Endothelial cell of umbilical vein (primary cell): ENCODE measurements at regions not wholly inside any gene's neighbourhood (a gene's known extent, or its start where the extent isn't known, plus 50 kb on each side); places are given as distances from the start of the nearest gene placed in this dataset.

ENCODE experiments used
- BruUV-seq: library from RNA; stranded (reverse); fragments of 400-500 nt; replicated peaks from 2 replicates; lab custom pipeline; 2021; lab: Mats Ljungman, UMichigan
- CTCF ChIA-PET: fragments of 300-600, 350-600 bp; sonication (Branson Sonifier 250); formaldehyde crosslinking; loops from one replicate; lab custom pipeline; 2021; ENCODE audit warnings: antibody characterized with exemption, inconsistent platforms; lab: Charles Lee
- POLR2A ChIA-PET: fragments of 300-600, 350-600 bp; sonication (Branson Sonifier 250); formaldehyde crosslinking; loops from one replicate; lab custom pipeline; 2021; ENCODE audit warnings: antibody characterized with exemption, inconsistent platforms; lab: Charles Lee
- DNase-seq: peaks from one replicate; pipeline ENCODE4 v3.0.0-alpha.2; 2011; ENCODE audit warnings: low read depth, low spot score
- FAIRE-seq: peaks from 2 replicates; lab custom pipeline; 2011; peaks lifted over from hg19 to GRCh38; lab: Jason Lieb, UNC
- H2AFZ ChIP-seq: 2 replicates; pipeline ENCODE4 v1.6.0; 2012; ENCODE audit warnings: low read depth, low read length, control low read depth, inconsistent platforms
- H3K27ac ChIP-seq: 2 replicates; pipeline ENCODE4 v1.5.1; 2011; ENCODE audit warnings: low read depth, mild to moderate bottlenecking, control low read depth, low read length, moderate library complexity; ENCODE audit not compliant: insufficient read depth
- H3K27me3 ChIP-seq, 2 experiments: 2 replicates each; pipeline versions ENCODE4 v1.6.0 to v1.6.1; 2011; ENCODE audit warnings: low read length in 2 of 2, mixed read lengths in 1 of 2; ENCODE audit not compliant: control insufficient read depth in 2 of 2, insufficient read depth in 2 of 2
- H3K36me3 ChIP-seq, 2 experiments: 2 replicates in 1 of 2; 3 replicates in 1 of 2; pipeline ENCODE4 v1.5.1; 2011; ENCODE audit warnings: low read length in 2 of 2, mild to moderate bottlenecking in 1 of 2, moderate library complexity in 1 of 2; ENCODE audit not compliant: control insufficient read depth in 2 of 2, insufficient read depth in 2 of 2; ENCODE audit errors: extremely low read depth in 1 of 2
- H3K4me1 ChIP-seq: 3 replicates; pipeline ENCODE4 v1.5.1; 2011; ENCODE audit warnings: mild to moderate bottlenecking, low read length; ENCODE audit not compliant: control insufficient read depth, insufficient read depth; ENCODE audit errors: extremely low read depth
- H3K4me2 ChIP-seq: 2 replicates; pipeline ENCODE4 v1.6.1; 2011; ENCODE audit warnings: low read length, control low read depth, mixed read lengths; ENCODE audit not compliant: insufficient read depth
- H3K4me3 ChIP-seq, 3 experiments: fragments of 200-600 bp in 1 of 3; sonication (generic), shearing (Covaris generic) in 1 of 3; replicated peaks in 1 of 3; 2 replicates each; pipeline ENCODE4 v1.5.1; 2011 to 2016; ENCODE audit warnings: control low read depth in 3 of 3, low read length in 3 of 3, mild to moderate bottlenecking in 2 of 3, inconsistent platforms in 1 of 3, low read depth in 1 of 3, moderate library complexity in 1 of 3; ENCODE audit not compliant: insufficient read depth in 1 of 3
- H3K79me2 ChIP-seq: 2 replicates; pipeline ENCODE4 v1.6.0; 2012; ENCODE audit warnings: low read length, inconsistent platforms; ENCODE audit not compliant: control insufficient read depth, insufficient read depth
- H3K9ac ChIP-seq: replicated peaks from 2 replicates; pipeline ENCODE3; 2011; ENCODE audit warnings: low read length, control low read depth; ENCODE audit not compliant: insufficient read depth; ENCODE audit errors: extremely low read depth
- H3K9me1 ChIP-seq: replicated peaks from 3 replicates; pipeline ENCODE4 v1.6.0; 2011; ENCODE audit warnings: mild to moderate bottlenecking, low read length; ENCODE audit not compliant: control insufficient read depth, insufficient read depth; ENCODE audit errors: extremely low read depth
- H3K9me3 ChIP-seq: replicated peaks from 2 replicates; pipeline ENCODE4 v1.5.1; 2012; ENCODE audit warnings: low read length, inconsistent platforms; ENCODE audit not compliant: control insufficient read depth, insufficient read depth
- H4K20me1 ChIP-seq: replicated peaks from 2 replicates; pipeline ENCODE3; 2011; ENCODE audit warnings: mild to moderate bottlenecking, low read length; ENCODE audit not compliant: control insufficient read depth, insufficient read depth; ENCODE audit errors: extremely low read depth
- EZH2 ChIP-seq: IDR thresholded peaks from 2 replicates; pipeline ENCODE4 v1.6.1; 2012; ENCODE audit warnings: borderline replicate concordance, low read depth, mild to moderate bottlenecking, moderate library complexity, low read length, inconsistent platforms; ENCODE audit not compliant: severe bottlenecking
- FOS ChIP-seq: IDR thresholded peaks from 2 replicates; pipeline ENCODE4 v1.6.1; 2011; ENCODE audit warnings: mild to moderate bottlenecking, low read length, moderate library complexity, borderline replicate concordance; ENCODE audit not compliant: insufficient read depth
- GATA2 ChIP-seq: IDR thresholded peaks from 2 replicates; pipeline ENCODE4 v1.7.0; 2011; ENCODE audit warnings: low read depth, mild to moderate bottlenecking, moderate library complexity, mixed read lengths, low read length; ENCODE audit not compliant: insufficient read length, insufficient read depth
- JUN ChIP-seq: IDR thresholded peaks from 2 replicates; pipeline ENCODE4 v1.6.1; 2011; ENCODE audit warnings: borderline replicate concordance, low read depth; ENCODE audit not compliant: insufficient read length, insufficient read depth
- MAX ChIP-seq: IDR thresholded peaks from 2 replicates; pipeline ENCODE4 v1.6.1; 2011; ENCODE audit not compliant: insufficient read depth, insufficient read length
- MYC ChIP-seq: IDR thresholded peaks from one replicate; pipeline ENCODE4 v1.6.1; 2011; ENCODE audit warnings: mild to moderate bottlenecking, low read depth, low read length
- POLR2A ChIP-seq: IDR thresholded peaks from 2 replicates; pipeline ENCODE4 v1.6.1; 2012; ENCODE audit warnings: low read depth, mild to moderate bottlenecking, control low read depth, low read length
- POLR2AphosphoS5 ChIP-seq: IDR thresholded peaks from 2 replicates; pipeline ENCODE4 v1.6.1; 2012; ENCODE audit warnings: low read depth, mild to moderate bottlenecking, control low read depth, low read length, moderate library complexity; ENCODE audit not compliant: insufficient read depth
- dilution Hi-C: fragments of 300-500 bp; cut with MboI; formaldehyde crosslinking; loops from one replicate; pipeline ENCODE4 v1.15.0; 2019; ENCODE audit warnings: low sequenced_read_pairs; ENCODE audit not compliant: extremely low pct_ligation_motif_present
- intact Hi-C: fragments of 100-400 bp; cut with micrococcal nuclease; formaldehyde crosslinking; loops from one replicate; pipeline ENCODE4 v1.10.0; 2022
- TF ChIP-seq, protein P1 (sequence below), 2 donors: IDR thresholded peaks; 1 replicate in 1 of 2; 2 replicates in 1 of 2; pipeline ENCODE4 v1.5.1; 2011; ENCODE audit warnings: low read length in 2 of 2, mild to moderate bottlenecking in 2 of 2, moderate library complexity in 2 of 2, control low read depth in 1 of 2, inconsistent platforms in 1 of 2, low read depth in 1 of 2; ENCODE audit not compliant: insufficient read depth in 1 of 2; ENCODE audit errors: extremely low read depth in 1 of 2

- no peak for FAIRE-seq
- H3K36me3 ChIP-seq, result no peaks in the 10 kb centered on the region
- H3K9me1 ChIP-seq, result no peaks in the 10 kb centered on the region
- H3K4me2 ChIP-seq, result no peak overlapping the region
- dilution Hi-C loops, result no loop called here
- CTCF ChIA-PET, result interaction anchor here (1.2 to 1.6 kb wide), 2 partner anchors 16 to 34 kb away, joined by 4 to 5 read pairs; no protein-coding TSS in a partner anchor
- no peaks in the 10 kb centered on the region for H3K4me1 ChIP-seq
- peaks cover 5 to 6% of the 10 kb centered on the region in 2 experiments for H3K27me3 ChIP-seq
- H3K9me3 ChIP-seq, result no peaks in the 10 kb centered on the region
- no peak overlapping the region for H3K9ac ChIP-seq
- no peak overlapping the region for H2AFZ ChIP-seq
- TF ChIP-seq, protein P1, sequence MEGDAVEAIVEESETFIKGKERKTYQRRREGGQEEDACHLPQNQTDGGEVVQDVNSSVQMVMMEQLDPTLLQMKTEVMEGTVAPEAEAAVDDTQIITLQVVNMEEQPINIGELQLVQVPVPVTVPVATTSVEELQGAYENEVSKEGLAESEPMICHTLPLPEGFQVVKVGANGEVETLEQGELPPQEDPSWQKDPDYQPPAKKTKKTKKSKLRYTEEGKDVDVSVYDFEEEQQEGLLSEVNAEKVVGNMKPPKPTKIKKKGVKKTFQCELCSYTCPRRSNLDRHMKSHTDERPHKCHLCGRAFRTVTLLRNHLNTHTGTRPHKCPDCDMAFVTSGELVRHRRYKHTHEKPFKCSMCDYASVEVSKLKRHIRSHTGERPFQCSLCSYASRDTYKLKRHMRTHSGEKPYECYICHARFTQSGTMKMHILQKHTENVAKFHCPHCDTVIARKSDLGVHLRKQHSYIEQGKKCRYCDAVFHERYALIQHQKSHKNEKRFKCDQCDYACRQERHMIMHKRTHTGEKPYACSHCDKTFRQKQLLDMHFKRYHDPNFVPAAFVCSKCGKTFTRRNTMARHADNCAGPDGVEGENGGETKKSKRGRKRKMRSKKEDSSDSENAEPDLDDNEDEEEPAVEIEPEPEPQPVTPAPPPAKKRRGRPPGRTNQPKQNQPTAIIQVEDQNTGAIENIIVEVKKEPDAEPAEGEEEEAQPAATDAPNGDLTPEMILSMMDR (IDR thresholded peaks at IDR 0.05; ENCODE audit: extremely low read depth in 1 of 2, insufficient read depth in 1 of 2, low read depth in 1 of 2, low read length in 2 of 2), result no peak
- TF ChIP-seq POLR2AphosphoS5 (no peak), GATA2 (no peak), POLR2A (no peak)
- no TSS peak for BruUV-seq
- peak; percentile 36 for DNase-seq
- POLR2A ChIA-PET, result no interaction called here
- no peaks in the 10 kb centered on the region for H4K20me1 ChIP-seq
- H3K4me3 ChIP-seq, result no peak overlapping the region
- intact Hi-C loops, result no loop called here
- H3K79me2 ChIP-seq, result no peaks in the 10 kb centered on the region
- H3K27ac ChIP-seq, result no peak overlapping the region
Observed at GRCh38 chr3:176904506-176904905, 292.8 kb downstream of the TBL1XR1 start.

- DNase-seq (no peak), FAIRE-seq (no peak)
- dilution Hi-C loops (no loop called here), intact Hi-C loops (no loop called here)
- no peaks in the 10 kb centered on the region for H3K9me3 ChIP-seq
- no peak overlapping the region for H3K9ac ChIP-seq
- ChIA-PET CTCF (interaction anchor here (1.1 kb wide), 1 partner anchor 24 kb away, joined by 3 read pairs; no protein-coding TSS in a partner anchor), POLR2A (no interaction called here)
- no peaks in the 10 kb centered on the region for H4K20me1 ChIP-seq
- H3K27me3 ChIP-seq, result peaks cover 0 to 5% of the 10 kb centered on the region in 2 experiments
- BruUV-seq, result no TSS peak
- TF ChIP-seq JUN (no peak), MAX (no peak), EZH2 (no peak), POLR2A (no peak), MYC (no peak), POLR2AphosphoS5 (no peak), GATA2 (no peak), FOS (no peak)
- TF ChIP-seq, protein P1 (IDR thresholded peaks at IDR 0.05; ENCODE audit: extremely low read depth in 1 of 2, insufficient read depth in 1 of 2, low read depth in 1 of 2, low read length in 2 of 2), result no peak
- no peak overlapping the region for H2AFZ ChIP-seq
- no peak overlapping the region for H3K4me3 ChIP-seq
- no peak overlapping the region for H3K4me2 ChIP-seq
- H3K36me3 ChIP-seq, result no peaks in the 10 kb centered on the region
- no peak overlapping the region for H3K27ac ChIP-seq
- H3K4me1 ChIP-seq, result no peaks in the 10 kb centered on the region
- H3K79me2 ChIP-seq, result no peaks in the 10 kb centered on the region
- H3K9me1 ChIP-seq, result no peaks in the 10 kb centered on the region
Observed at GRCh38 chr3:176896640-176897039, 300.6 kb downstream of the TBL1XR1 start.
